A673 (cell line): ENCODE measurements at regions not wholly inside any gene's neighbourhood (a gene's known extent, or its start where the extent isn't known, plus 50 kb on each side); places are given as distances from the start of the nearest gene placed in this dataset.
"Not testable (repeated sequence)": the region's sequence is repeated elsewhere in the genome, so short reads cannot be mapped to it uniquely, and the experiment has no call there.

Source experiments
- BruUV-seq: library from RNA; stranded (reverse); fragments of 400-500 nt; replicated peaks from 2 replicates; lab custom pipeline; 2021; lab: Mats Ljungman, UMichigan
- CTCF ChIA-PET: fragments of 300-600 bp; sonication (Branson Sonifier 250); formaldehyde crosslinking; loops from one replicate; lab custom pipeline; 2022; ENCODE audit warnings: antibody characterized with exemption; lab: Charles Lee
- POLR2A ChIA-PET: fragments of 300-600 bp; sonication (Branson Sonifier 250); formaldehyde crosslinking; loops from one replicate; lab custom pipeline; 2022; ENCODE audit warnings: antibody characterized with exemption; ENCODE audit not compliant: low non-redundant PET; lab: Charles Lee
- DNase-seq: peaks from one replicate; pipeline ENCODE4 v3.0.0-alpha.2; 2015; ENCODE audit warnings: low spot score
- H3K27ac ChIP-seq: fragments of 200-600 bp; sonication (generic); 2 replicates; pipeline ENCODE4 v1.5.1; 2016; ENCODE audit warnings: mixed run types, low read depth, mild to moderate bottlenecking, mixed read lengths, antibody characterized with exemption, low read length; ENCODE audit not compliant: poor library complexity, severe bottlenecking
- H3K27me3 ChIP-seq: fragments of 200-600 bp; sonication (generic); replicated peaks from 2 replicates; pipeline ENCODE4 v1.6.1; 2017; ENCODE audit warnings: mixed run types, low read depth, mild to moderate bottlenecking, mixed read lengths, antibody characterized with exemption, low read length; ENCODE audit not compliant: insufficient read depth, poor library complexity
- H3K36me3 ChIP-seq: fragments of 200-600 bp; sonication (generic); 2 replicates; pipeline ENCODE4 v1.6.1; 2016; ENCODE audit warnings: mixed run types, mild to moderate bottlenecking, mixed read lengths, antibody characterized with exemption, low read length; ENCODE audit not compliant: insufficient read depth, poor library complexity, severe bottlenecking
- H3K4me1 ChIP-seq: fragments of 200-600 bp; sonication (generic); 2 replicates; pipeline ENCODE4 v1.6.1; 2017; ENCODE audit warnings: mixed run types, mild to moderate bottlenecking, mixed read lengths, antibody characterized with exemption, low read length; ENCODE audit not compliant: insufficient read depth, poor library complexity, severe bottlenecking
- H3K4me3 ChIP-seq: fragments of 200-600 bp; sonication (generic); 2 replicates; pipeline ENCODE4 v1.5.1; 2016; ENCODE audit warnings: low read depth, mixed run types, mild to moderate bottlenecking, mixed read lengths, low read length; ENCODE audit not compliant: poor library complexity, severe bottlenecking
- H3K9me3 ChIP-seq: fragments of 200-600 bp; sonication (generic); 2 replicates; pipeline ENCODE4 v1.6.1; 2016; ENCODE audit warnings: mixed run types, low read depth, mild to moderate bottlenecking, mixed read lengths, antibody characterized with exemption, low read length; ENCODE audit not compliant: poor library complexity, severe bottlenecking
- EZH2 ChIP-seq: fragments of 200-600 bp; sonication (generic); IDR thresholded peaks from 2 replicates; pipeline ENCODE4 v1.6.1; 2017; ENCODE audit warnings: borderline replicate concordance, low read depth, mild to moderate bottlenecking, mixed read lengths, antibody characterized with exemption, low read length; ENCODE audit not compliant: poor library complexity, severe bottlenecking
- intact Hi-C: fragments of 100-400 bp; cut with micrococcal nuclease; formaldehyde crosslinking; loops from one replicate; pipeline ENCODE4 v1.10.0; 2022; ENCODE audit not compliant: unreplicated experiment
- TF ChIP-seq, protein P1 (sequence below): fragments of 300-800, 200-600 bp; sonication (generic); conservative IDR thresholded peaks from 2 replicates; pipeline ENCODE4 v1.5.1; 2017; ENCODE audit warnings: low read depth, mild to moderate bottlenecking, antibody characterized with exemption, low read length, moderate library complexity, mixed read lengths

DNA sequence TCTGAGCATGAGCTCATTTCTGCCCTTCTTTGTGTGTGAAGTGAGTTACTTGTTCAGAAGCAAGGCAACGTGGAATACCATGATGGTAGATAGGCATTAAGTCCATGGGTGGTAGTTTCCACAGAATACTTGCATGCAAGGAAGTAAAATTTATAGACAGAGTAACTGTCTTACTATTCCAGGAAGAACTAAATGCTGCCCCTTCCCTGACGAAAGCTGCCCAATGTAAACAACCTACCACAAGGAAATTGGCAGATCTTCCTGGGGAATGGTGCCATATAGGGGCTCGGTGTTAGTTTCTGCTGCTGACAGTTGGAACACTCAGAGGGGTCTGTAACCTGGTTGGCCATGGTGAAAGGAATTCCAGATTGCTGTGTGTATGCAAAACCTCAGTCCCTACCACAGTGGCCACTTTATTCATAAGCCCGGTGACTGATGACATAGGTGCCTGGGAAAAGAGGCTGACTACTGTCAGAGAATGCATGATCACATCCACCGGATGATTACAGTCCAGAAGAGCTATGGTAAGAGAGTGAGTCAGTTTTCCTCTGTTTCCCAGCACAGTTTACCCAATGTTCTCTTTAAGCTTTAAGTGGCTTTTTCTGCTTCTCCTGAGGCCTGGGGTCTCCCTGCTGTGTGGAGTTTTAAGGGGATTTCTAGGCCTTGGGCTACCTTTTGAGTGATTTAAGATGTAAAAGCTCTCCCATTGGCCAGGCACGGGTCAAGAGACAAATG, 463.7 kb upstream of the NPAP1 start:
- H3K36me3 ChIP-seq, H3K27me3 ChIP-seq, H3K27ac ChIP-seq, intact Hi-C loops, H3K4me1 ChIP-seq, H3K9me3 ChIP-seq, DNase-seq, BruUV-seq, POLR2A ChIA-PET, H3K4me3 ChIP-seq, CTCF ChIA-PET: not testable (repeated sequence)

DNA sequence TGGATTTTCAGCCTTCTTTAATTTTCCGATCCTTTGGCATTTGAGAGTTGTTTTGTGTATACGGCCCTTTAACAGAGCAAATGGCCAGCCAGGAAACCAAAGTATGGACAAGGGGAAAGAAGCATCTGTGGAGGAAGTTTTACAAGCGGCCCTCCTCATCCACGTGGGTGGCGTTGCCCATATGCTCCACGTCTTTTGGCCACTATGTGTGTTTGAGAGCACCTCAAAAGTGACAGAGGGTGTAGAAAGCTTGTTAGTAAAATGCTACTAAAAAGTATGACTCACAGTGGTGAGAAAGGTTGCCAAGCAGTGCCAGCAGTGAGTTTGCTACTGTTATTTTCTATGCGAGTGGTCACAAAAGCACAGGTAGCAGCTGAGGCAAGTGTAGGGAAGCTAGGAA, 451.8 kb upstream of the NPAP1 start:
- Histone ChIP-seq H3K27ac (no peak overlapping the region), H3K9me3 (peaks cover 29% of the 10 kb centered on the region), H3K27me3 (no peaks in the 10 kb centered on the region), H3K4me1 (no peaks in the 10 kb centered on the region), H3K4me3 (no peak overlapping the region), H3K36me3 (no peaks in the 10 kb centered on the region)
- ChIA-PET POLR2A (no interaction called here), CTCF (no interaction called here)
- no peak for TF ChIP-seq EZH2
- TF ChIP-seq, protein P1, sequence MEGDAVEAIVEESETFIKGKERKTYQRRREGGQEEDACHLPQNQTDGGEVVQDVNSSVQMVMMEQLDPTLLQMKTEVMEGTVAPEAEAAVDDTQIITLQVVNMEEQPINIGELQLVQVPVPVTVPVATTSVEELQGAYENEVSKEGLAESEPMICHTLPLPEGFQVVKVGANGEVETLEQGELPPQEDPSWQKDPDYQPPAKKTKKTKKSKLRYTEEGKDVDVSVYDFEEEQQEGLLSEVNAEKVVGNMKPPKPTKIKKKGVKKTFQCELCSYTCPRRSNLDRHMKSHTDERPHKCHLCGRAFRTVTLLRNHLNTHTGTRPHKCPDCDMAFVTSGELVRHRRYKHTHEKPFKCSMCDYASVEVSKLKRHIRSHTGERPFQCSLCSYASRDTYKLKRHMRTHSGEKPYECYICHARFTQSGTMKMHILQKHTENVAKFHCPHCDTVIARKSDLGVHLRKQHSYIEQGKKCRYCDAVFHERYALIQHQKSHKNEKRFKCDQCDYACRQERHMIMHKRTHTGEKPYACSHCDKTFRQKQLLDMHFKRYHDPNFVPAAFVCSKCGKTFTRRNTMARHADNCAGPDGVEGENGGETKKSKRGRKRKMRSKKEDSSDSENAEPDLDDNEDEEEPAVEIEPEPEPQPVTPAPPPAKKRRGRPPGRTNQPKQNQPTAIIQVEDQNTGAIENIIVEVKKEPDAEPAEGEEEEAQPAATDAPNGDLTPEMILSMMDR: no peak
- no TSS peak for BruUV-seq
- intact Hi-C loops: no loop called here
- no peak for DNase-seq

DNA sequence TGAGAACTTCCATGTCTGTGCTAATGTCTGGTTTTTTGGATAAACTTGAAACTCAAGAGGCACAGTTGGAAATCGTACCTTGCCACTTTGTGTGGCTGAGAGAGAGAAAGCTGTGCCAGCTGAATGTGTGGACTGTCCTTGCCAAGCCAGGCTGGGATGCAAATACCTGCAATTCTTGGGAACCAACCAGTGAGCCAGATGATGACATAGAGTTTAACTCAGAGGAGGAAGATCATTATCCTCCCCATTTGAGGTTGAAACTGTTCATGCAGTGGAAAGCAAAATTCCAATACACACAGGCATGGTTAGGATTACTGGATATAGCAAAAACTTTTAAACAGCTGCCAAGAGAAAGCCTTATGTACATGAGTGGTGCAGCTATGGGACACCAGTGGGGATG, 451.4 kb upstream of the NPAP1 start:
- no TSS peak for BruUV-seq
- intact Hi-C loops: no loop called here
- CTCF ChIA-PET: no interaction called here

DNA sequence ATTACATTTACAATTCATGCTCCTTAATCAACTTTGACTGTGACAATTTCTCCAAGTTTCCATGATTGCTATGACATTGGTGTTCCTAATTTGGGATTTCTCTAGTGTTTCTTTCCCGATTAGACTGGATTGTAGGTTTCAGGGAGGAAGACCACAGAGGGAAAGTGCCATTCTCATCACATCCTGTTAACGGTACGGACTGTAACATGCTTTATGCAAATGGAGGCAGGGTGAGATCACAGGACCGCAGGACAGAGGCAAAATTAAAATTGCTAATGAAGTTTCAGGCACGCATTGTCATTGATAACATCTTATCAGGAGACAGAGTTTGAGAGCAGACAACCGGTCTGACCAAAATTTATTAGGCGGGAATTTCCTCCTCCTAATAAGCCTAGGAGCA, 446.7 kb upstream of the NPAP1 start:
- CTCF ChIA-PET, H3K9me3 ChIP-seq, H3K4me1 ChIP-seq, H3K27ac ChIP-seq, H3K27me3 ChIP-seq, H3K36me3 ChIP-seq, BruUV-seq, H3K4me3 ChIP-seq, intact Hi-C loops, DNase-seq: not testable (repeated sequence)
- POLR2A ChIA-PET: interaction anchor here (0.5 kb wide), 1 partner anchor 605 kb away, joined by 3 read pairs; no protein-coding TSS in a partner anchor

More for the DNA sequence above, 451.4 kb upstream of the NPAP1 start:
- Histone ChIP-seq H3K4me1 (no peaks in the 10 kb centered on the region), H3K36me3 (no peaks in the 10 kb centered on the region), H3K27me3 (no peaks in the 10 kb centered on the region), H3K4me3 (no peak overlapping the region), H3K27ac (no peak overlapping the region), H3K9me3 (peaks cover 25% of the 10 kb centered on the region)
- no peak for DNase-seq
- TF ChIP-seq EZH2: no peak
- TF ChIP-seq, protein P1: no peak
- POLR2A ChIA-PET: no interaction called here

DNA sequence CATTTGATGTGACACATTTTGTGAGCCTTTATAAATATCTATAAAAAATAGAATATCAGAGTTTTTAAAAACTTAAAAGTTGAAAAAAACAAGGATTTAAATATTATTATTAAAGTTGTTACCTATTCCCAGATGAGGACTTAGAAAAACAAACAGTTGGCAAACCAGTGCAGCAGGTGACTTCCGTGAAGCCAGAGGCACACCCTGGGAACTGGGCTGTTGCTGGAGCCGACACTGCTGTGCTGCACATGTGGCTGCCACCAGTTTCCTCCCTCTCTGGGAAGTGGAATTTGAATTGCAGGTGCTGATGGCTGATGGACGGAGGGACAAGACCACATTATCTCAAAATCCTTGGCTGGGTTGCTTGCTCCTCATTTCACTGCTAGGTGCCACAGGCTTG, 442.4 kb upstream of the NPAP1 start:
- DNase-seq, CTCF ChIA-PET, intact Hi-C loops, H3K4me1 ChIP-seq, H3K4me3 ChIP-seq, H3K36me3 ChIP-seq, H3K9me3 ChIP-seq, H3K27ac ChIP-seq, POLR2A ChIA-PET, H3K27me3 ChIP-seq, BruUV-seq: not testable (repeated sequence)

DNA sequence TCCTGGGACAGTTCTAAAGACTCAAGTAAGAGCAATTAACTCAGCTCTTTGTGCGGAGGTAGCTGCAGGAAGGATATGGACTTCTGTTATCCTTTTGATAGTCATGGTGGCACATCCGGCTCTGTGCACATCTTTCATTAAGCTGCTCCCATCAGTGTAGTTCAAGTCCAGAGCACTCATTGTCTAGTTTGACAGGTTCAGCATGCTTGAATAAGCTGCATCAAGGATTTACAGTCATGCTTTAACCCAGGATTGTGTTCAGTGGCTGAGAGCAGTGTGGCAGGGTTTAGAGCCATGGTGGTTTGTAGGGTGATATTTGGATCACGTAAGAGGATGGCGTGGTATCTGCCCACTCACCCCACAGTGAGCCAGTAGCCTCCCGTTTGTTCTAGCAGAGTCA, 435.0 kb upstream of the NPAP1 start:
- H3K9me3 ChIP-seq, H3K27me3 ChIP-seq, BruUV-seq, CTCF ChIA-PET, DNase-seq, H3K36me3 ChIP-seq, H3K27ac ChIP-seq, H3K4me3 ChIP-seq, intact Hi-C loops, POLR2A ChIA-PET, H3K4me1 ChIP-seq: not testable (repeated sequence)
